Epidermal melanocyte (primary cell): ENCODE measurements at regions not wholly inside any gene's neighbourhood (a gene's known extent, or its start where the extent isn't known, plus 50 kb on each side); places are given as distances from the start of the nearest gene placed in this dataset.

Source experiments
- DNase-seq: peaks from one replicate; pipeline ENCODE4 v3.0.0; 2011; ENCODE audit warnings: low spot score; ENCODE audit not compliant: insufficient read length

GRCh38 chr9:119836036-119836435 lies 466.8 kb upstream of the BRINP1 start:
- no peak for DNase-seq

DNA sequence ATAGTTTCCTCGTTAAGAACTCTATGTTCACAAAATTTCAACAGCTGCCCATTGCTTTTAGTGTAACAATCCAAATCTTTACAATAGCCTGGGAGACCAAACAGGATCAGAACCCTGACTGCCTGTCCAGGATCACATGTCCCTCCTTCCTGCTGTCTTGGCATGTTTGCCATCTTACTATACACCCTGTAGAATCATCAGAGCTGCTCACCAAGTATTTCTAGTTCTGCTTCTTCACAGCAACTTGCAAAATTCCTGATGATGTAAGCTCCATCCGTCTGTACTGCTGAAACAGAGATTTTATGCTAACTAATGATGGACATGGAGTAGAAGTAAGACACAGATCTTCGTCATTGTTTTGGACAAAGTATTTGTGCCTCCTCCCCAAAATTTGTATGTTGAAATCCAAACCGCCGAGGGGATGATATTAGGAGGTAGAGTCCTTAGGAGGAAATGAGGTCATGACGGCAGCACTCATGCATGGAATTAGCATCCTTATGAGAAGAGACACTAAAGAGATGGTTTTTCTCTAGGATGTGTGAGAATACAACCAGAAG lies 464.9 kb upstream of the BRINP1 start:
- no peak for DNase-seq

DNA sequence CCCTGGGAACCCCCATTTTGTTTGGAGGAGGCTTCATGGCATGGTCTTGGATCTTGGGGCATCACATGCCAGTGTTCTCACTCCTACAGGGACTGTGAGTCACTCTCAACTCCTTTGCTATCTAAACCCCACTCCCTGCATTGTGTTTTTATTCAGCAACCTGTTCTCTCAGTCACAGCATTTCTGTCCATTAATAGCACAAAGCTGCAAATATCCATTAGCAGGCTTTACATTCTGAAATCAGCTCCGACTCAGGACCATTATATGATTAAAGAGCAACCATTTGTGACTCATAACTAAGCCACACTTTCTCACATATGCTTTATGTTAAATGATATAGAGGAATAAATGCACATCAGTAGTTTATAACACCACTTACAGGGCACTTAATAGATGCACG lies 462.1 kb upstream of the BRINP1 start:
- no peak for DNase-seq

DNA sequence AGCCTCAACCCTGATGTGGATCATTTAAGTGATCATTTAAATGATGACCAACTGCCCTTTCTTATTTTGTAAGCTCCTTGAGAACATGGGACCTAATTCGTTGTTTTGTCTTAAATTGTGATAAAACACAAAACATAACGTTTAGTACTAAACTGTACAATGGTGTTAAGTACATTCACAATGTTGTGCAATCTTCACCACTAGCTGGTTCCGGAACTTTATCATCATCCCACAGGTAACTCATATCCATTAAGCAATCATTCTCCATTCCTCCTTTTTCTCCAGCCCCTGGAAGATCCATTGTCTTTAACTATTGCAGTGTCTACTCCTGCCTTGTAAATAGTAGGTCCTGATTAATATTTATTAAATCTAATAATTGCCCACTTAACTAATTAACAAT lies 460.5 kb upstream of the BRINP1 start:
- no peak for DNase-seq

DNA sequence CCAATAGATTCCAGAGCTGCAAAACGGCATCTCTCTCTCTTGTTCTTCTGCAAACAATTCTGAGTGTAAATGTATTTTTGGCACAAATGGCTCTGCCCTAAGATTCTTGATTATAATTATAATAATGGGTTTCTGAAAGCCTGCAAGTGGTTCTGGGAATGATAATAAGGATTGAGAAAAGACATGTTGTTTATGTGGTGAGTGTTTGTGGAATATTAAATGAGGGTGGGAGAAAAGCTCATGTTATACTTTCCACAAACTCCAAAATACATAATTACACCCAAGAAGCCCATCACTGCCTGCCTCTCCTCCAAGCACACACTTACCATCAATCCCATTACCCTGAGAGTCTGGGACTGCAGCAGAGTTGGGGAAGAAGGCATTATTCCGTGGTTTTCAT lies 460.0 kb upstream of the BRINP1 start:
- no peak for DNase-seq

DNA sequence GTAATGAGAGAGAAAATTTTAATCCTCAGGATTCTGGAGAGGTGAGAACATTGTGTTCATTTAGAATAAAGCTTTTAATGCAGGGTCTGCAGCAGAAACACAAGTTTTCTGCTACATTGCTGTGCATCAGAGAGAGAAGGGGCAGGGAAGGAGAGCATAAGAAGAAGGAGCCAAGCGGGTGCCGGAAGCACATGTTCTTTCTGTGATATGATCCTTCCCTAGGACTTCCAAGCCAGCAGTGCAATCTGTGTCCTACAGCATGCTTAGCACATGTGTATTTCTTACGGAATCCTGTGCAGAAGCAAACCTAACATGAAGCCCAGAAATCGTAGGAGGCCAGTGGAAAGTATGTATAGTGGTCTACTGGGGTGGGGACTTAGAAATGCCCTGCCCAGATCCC lies 458.3 kb upstream of the BRINP1 start:
- no peak for DNase-seq

DNA sequence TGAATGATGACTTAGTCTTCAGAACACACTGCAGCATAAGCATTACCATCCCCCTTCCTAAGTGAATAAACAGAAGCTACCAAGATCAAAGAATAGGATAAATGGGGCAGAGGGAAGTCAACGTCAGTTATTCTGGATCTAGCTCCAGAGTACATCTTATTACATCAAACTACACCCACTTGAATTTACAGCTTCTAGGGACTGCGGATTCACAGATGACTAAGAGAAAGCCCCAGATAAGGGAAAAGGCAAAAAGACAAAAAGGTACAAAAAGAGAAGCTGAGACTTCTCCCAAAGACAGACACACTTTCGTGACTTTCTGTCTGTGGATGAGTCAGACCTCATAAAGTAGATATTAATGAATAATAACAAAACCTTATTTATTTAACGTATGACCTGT lies 457.9 kb upstream of the BRINP1 start:
- DNase-seq: no peak

GRCh38 chr9:119818726-119819435 lies 449.6 kb upstream of the BRINP1 start:
- no peak for DNase-seq

DNA sequence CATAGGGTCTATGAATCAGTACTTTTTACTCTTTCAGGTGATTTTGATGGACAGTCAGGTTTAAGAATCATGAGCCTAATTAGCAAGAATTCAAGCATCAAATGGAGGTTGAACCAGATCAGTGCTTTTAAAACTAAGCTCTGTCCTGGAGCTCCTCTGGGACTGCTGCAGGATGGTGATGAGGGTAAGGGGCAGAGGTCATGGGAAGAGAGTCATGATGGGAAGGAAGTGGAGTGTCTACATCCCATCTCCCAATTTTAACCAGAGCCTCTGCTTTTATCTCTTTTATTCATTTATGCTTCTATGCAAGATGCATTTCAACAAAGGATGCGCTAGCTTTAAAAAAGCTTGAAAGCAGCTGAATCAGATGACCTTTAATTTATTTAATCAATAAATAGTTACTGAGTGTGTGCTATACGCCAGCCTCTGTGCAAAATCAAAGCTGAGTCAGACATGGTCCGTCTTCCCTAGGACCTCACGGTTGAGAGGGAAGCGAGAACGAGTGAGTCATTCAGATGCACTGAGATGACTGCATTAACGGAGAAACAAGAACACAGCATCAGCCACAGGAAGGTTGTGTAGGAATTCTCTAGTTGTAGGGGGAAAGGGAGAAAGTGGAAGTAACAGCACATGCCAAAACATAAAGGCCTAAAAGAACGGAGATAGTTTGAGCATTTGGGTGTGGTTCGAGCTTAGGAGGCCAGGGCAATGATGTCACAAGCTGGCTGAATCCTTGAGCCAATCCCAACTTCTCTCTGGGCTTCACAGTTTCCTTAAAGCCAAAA lies 441.6 kb upstream of the BRINP1 start:
- no peak for DNase-seq

- no peak for DNase-seq
These were observed 434.4 kb upstream of the BRINP1 start for GRCh38 chr9:119803679-119804078.

GRCh38 chr9:119802621-119803020 lies 433.4 kb upstream of the BRINP1 start:
- peak; percentile 32 for DNase-seq

- no peak for DNase-seq
These were observed 432.9 kb upstream of the BRINP1 start for GRCh38 chr9:119802133-119802532.

GRCh38 chr9:119801311-119801710 lies 432.1 kb upstream of the BRINP1 start:
- DNase-seq: no peak

DNA sequence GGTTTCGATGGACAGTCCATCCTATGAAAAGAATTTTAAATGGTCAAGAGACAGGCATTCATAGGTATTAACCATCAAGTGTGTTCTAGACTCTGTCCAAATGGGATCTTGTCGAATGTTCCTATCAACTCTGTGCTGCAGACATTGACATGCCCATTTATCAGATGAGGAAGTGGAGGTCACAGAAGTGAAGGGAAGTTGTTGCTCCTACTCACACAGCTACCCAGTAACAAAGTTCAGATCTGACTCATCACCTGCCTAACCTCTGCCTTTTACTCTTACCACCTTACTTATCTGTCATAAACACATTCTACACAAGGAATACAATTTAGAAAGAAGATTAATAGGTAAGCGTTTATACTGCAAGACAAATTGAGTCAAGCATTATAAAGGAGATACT lies 426.2 kb upstream of the BRINP1 start:
- no peak for DNase-seq

DNA sequence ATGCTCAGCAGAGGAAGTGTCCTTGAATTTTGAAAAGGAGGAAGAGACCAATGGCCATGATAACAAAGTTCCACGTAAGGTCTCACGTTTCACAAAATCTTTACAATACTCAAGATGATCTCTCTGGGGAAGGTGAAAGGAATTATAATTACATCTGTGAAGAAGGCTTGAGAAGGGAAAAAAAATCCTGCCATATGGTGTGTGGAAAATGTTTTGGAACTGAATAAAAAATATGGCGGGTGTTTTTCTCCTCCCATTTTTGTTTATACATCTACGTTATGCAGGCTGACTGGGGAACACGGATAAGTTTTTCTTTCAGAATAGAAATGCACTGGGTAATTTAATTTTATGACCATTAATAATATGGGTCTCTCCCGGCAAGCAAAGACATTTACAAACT lies 425.6 kb upstream of the BRINP1 start:
- DNase-seq: no peak

DNA sequence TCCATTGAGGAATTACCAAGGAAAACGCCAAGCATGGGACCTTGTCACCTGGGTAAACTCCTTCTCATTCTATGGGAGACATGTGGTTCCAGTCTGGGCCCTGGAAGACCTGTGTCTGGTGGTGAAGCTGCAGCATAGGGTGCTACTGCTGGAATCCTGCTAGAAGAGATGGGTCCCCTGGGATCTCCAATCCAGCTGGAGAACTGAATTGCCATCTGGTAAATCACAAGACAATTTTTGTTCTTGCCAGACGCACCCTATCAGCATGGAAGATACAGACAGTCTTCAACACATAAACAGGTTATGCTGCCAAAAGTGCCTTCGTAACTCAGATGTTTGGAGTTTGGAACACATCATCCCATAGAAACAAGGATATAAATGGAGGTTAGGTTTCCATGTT lies 424.0 kb upstream of the BRINP1 start:
- DNase-seq: no peak

DNA sequence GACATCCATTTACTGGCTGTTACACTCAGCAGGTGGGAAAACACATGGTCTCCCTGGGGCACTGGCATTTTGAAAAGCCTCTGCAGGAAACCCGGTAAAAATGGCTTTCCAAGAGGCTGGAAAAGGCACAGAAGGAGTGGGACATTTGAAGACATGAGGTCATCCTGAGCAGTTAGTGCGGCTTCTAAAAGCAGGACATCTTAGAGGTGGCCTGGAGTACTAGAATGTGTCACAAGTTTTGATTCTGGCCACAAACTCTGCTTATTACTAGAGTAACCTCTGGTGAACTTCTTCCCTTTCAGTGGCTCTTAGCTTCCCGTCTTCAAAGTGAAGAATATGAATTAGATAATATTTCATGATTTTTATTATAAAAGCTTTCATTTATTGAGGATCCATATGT lies 423.0 kb upstream of the BRINP1 start:
- DNase-seq: no peak

DNA sequence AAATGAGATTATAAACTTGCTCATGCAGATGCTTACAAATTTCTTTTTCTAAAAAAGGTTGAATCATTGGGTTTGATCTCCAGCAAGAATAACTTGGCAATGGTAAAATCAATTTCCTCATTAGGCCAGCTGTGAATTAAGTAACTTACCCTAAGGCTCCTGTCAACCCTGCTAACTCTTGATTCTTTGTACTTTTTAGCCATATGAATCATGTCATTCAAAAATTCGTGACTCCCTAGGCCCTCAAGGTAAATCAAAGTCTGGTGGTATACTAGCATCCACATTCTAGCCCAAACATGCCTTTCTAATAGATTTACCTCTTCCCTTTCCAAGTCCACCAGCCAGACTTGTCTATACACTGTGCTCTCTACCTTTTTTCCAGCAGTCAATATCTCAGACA lies 420.8 kb upstream of the BRINP1 start:
- DNase-seq: no peak

- no peak for DNase-seq
These were observed 419.7 kb upstream of the BRINP1 start for GRCh38 chr9:119788921-119789320.

DNA sequence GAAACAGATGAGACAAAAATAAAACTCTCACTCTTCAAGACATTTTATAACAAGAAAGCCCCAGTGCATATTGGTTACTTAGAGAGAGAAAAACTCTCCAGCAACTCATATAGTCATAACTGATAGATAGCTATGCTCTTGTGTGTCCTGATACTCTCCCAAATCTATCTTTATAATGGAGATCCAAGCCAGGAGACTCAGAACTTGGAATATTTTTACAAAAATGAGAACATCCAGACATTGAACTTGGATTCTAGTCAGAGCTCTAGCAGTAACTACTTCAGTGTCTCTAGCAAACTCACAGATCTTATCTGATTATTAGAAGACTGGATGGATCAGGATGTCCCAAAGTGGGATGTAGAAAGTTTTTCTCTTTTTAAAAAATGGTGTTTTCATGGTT lies 412.7 kb upstream of the BRINP1 start:
- no peak for DNase-seq

DNA sequence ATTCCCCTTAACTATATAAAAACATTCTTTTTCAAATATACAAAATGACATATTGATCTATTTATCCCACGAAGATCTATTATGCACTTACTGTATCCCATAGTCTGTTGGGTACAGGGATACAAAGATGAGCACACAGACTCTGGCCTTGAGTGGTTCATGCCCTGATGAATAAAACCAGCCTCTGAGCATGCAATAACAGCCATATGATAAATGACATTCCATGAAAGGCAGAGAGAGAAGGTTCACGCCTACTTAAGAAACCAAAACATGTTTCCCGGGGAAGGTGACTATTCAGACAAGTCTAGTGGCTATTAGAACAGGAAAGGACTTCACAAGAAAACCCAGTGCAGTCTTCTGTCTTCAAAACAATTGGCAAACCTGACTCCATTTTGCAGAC lies 406.2 kb upstream of the BRINP1 start:
- no peak for DNase-seq

- no peak for DNase-seq
These were observed 404.6 kb upstream of the BRINP1 start for GRCh38 chr9:119773823-119774222.

DNA sequence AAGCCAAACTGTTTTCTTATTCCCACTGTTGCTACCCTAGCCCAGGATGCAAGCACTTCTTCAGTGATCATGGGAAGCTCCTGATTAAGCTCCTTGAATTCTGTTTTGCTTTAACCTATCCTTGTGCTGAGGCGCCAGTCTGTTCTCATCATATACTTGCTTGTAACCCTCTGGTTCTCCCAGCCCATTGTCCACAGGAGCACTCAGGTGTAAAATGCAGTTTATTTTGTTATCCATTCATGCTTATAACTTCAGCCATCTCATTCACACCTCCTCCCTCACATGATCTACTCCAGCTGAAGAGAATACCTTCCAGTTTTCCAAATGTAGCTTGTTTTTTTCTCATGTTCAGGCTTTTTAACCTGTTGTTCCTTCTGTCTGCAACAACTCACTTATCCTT lies 402.1 kb upstream of the BRINP1 start:
- no peak for DNase-seq
